ENCODE measurements at regions not wholly inside any gene's neighbourhood (a gene's known extent, or its start where the extent isn't known, plus 50 kb on each side); places are given as distances from the start of the nearest gene placed in this dataset.

GRCh38 chr13:85371254-85371653, 428.0 kb downstream of the SLITRK6 start:
- no peak for DNase-seq

GRCh38 chr13:85368686-85369085, 430.5 kb downstream of the SLITRK6 start:
- DNase-seq, result no peak

- DNase-seq, result no peak
Measured at GRCh38 chr13:85367887-85368286, 431.3 kb downstream of the SLITRK6 start.

- DNase-seq, result no peak
Measured at GRCh38 chr13:85366759-85367417, 432.3 kb downstream of the SLITRK6 start.

- no peak for DNase-seq
Measured at GRCh38 chr13:85363504-85363903, 435.7 kb downstream of the SLITRK6 start.

GRCh38 chr13:85362980-85363379, 436.2 kb downstream of the SLITRK6 start:
- no peak for DNase-seq

- DNase-seq, result no peak
Measured at GRCh38 chr13:85347251-85347650, 452.0 kb downstream of the SLITRK6 start.

GRCh38 chr13:85334187-85334586, 465.0 kb downstream of the SLITRK6 start:
- no peak for DNase-seq

- DNase-seq, result no peak
Measured at GRCh38 chr13:85333506-85334020, 465.7 kb downstream of the SLITRK6 start.

- no peak for DNase-seq
Measured at GRCh38 chr13:85332615-85333014, 466.6 kb downstream of the SLITRK6 start.

- no peak for DNase-seq
Measured at GRCh38 chr13:85321734-85322133, 477.5 kb downstream of the SLITRK6 start.

GRCh38 chr13:85317781-85318180, 481.4 kb downstream of the SLITRK6 start:
- no peak for DNase-seq

GRCh38 chr13:85316506-85317025, 482.7 kb downstream of the SLITRK6 start:
- DNase-seq, result no peak

- no peak for DNase-seq
Measured at GRCh38 chr13:85314686-85315085, 484.5 kb downstream of the SLITRK6 start.

GRCh38 chr13:85313761-85314503, 485.3 kb downstream of the SLITRK6 start:
- DNase-seq, result no peak

GRCh38 chr13:85312071-85312470, 487.1 kb downstream of the SLITRK6 start:
- DNase-seq, result no peak

- DNase-seq, result no peak
Measured at GRCh38 chr13:85303630-85304029, 495.6 kb downstream of the SLITRK6 start.

GRCh38 chr13:85298387-85298924, 500.8 kb downstream of the SLITRK6 start:
- no peak for DNase-seq

- no peak for DNase-seq
Measured at GRCh38 chr13:85288698-85289097, 510.5 kb downstream of the SLITRK6 start.

- DNase-seq, result no peak
Measured at GRCh38 chr13:85287528-85287927, 511.7 kb downstream of the SLITRK6 start.

- DNase-seq, result no peak
Measured at GRCh38 chr13:85286081-85286480, 513.1 kb downstream of the SLITRK6 start.

- no peak for DNase-seq
Measured at GRCh38 chr13:85284349-85284748, 514.9 kb downstream of the SLITRK6 start.

- no peak for DNase-seq
Measured at GRCh38 chr13:85283408-85283807, 515.8 kb downstream of the SLITRK6 start.

GRCh38 chr13:85282876-85283275, 516.3 kb downstream of the SLITRK6 start:
- no peak for DNase-seq
